ENCODE measurements at regions not wholly inside any gene's neighbourhood (a gene's known extent, or its start where the extent isn't known, plus 50 kb on each side); places are given as distances from the start of the nearest gene placed in this dataset.

- TF ChIP-seq CTCF (conservative IDR thresholded peaks at IDR 0.05; ENCODE audit: low read depth, low read length) (no peak), EZH2phosphoT487 (IDR thresholded peaks at IDR 0.05; ENCODE audit: borderline replicate concordance, low read length) (no peak), EZH2 (IDR thresholded peaks at IDR 0.05; ENCODE audit: low read length, unreplicated experiment) (no peak)
Measured at GRCh38 chr13:83546476-83546875, 335.8 kb downstream of the SLITRK1 start.
